Activated CD4-positive, alpha-beta T cell treated with anti-CD3 and anti-CD28 coated beads for 24 hours (primary cell): ENCODE measurements at regions not wholly inside any gene's neighbourhood (a gene's known extent, or its start where the extent isn't known, plus 50 kb on each side); places are given as distances from the start of the nearest gene placed in this dataset.

Source experiments
- DNase-seq, 2 donors: peaks; one replicate each; pipeline ENCODE4 v3.0.0-alpha.2; 2020; ENCODE audit warnings: low read depth in 2 of 2

DNA sequence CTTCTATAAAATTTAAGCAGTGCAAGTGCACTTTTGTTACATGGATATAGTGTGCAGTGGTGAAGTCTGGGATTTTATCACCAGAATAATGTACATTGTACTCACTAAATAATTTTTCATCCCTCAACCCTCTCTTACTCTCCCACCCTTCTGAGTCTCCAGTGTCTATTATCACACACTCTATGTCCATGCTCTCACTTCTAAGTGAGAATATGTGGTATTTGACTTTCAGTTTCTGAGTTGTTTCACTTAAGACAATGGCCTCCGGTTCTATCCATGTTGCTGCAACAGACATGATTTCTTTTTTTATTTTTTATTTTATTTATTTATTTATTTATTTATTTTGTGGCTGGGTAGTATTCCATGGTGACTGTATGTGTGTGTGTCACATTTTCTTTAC is 855.9 kb upstream of the PHF14 start:
- no peak for DNase-seq

- no peak for DNase-seq
Observed at GRCh38 chr7:10120936-10121335, 852.7 kb upstream of the PHF14 start.

DNA sequence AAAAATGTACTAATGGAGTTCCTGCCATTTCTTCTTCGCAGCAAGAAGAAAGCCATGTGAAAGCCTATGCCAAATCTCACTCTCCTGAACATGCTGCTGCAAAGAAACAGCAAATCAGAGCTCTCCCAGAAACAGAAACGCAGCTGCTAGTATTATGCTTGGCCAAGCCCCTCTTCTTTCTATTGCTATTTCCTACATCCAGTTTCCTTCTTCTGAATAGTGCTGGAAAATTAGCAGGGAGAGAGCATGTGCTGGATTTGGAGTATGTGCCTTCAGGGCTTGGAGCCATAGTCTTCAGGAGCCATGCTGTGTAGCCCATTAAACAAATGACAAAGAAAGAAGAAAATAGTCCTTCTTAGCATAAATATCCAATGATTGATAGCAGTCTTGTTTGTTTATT is 852.0 kb upstream of the PHF14 start:
- DNase-seq: no peak

GRCh38 chr7:10122551-10123100 is 851.0 kb upstream of the PHF14 start:
- no peak for DNase-seq

GRCh38 chr7:10128748-10129147 is 844.9 kb upstream of the PHF14 start:
- DNase-seq: no peak

DNA sequence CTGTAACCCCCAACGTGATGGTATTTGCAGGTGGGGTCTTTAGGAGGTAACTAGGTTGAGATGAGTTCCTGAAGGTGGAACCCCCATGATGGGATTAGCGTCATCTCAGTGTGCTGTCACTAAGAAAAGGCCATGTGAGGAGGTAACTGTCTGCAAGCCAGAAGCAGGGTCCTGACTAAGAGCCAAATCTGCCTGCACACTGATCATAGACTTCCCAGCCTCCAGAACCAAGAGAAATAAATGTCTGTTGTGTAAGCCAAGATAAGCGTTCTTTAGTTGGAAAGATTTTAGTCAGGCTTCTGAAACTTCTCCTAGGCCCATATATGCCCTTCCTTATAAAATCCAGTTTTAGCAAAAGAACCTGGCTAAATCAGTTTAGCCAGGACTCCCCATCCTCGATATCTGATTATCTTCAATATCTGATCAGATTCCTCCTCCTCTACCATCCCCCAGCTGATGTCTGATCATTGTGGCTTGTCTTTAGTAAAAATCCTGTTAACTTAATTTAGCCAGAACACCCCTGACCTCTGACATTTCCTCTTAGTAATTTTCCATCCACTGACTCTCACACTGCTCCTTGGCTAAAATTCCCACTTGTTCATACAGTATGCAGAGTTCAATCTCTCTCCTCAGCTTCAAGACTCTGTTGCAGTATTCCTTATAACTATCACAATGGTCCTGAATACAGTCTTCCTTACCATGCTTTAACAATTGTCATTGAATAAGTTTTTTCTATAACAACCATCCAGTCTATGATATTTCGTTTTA is 835.4 kb upstream of the PHF14 start:
- DNase-seq: no peak

DNA sequence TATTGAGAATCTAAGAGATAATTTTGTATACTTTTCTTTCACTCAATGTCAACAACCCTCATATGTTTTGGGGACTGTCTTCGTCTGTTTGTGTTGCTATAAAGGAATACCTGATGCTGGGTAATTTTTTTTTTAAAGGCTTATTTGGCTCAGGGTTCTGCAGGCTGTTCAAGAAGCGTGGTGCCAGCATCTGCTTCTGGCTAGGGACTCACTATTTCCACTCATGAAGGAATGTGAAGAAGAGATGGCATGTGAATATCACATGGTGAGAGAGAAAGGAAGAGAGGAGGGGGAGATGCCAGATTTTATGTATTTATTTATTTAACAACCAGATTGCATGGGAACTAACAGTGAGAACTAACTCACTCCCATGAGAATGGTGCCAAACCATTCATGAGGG is 827.4 kb upstream of the PHF14 start:
- no peak for DNase-seq

DNA sequence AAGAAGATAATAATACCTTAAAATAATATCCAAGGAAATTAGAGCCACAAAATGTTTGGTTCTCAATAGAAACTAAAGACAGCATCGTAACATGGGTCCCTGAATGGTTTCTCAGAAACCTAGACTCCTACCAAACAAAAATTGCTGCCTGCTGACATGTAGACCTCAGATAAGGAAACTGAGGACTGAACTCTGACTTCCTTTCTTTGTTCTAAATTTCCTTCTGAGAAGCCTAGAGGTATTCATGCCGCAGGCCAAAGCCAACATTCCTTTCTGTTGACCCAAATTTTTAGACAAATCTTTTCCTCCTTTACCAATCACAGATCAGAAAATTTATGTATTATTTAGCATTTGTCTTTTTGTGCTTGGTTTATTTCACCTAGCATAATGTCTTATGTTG is 816.7 kb upstream of the PHF14 start:
- DNase-seq: no peak

DNA sequence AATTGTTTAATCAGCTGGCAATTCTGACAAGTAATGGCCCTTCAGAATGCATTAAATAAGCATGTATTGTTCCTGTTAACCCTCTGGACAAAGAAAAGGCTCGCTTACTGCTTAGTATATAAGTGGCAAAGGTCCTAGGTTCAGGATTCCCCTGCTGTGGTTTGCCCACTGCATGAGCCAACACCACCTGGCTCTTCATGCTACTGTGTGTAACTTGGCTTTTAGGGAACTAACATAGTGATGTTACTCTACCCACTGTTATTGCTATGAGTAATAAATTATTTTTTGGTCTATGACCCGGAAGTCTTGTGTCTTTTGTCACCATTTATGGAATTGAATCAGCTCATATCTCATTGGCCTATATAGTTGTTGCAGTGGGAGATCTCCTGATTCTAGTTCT is 791.7 kb upstream of the PHF14 start:
- DNase-seq: no peak

GRCh38 chr7:10192074-10192473 is 781.6 kb upstream of the PHF14 start:
- DNase-seq: no peak

- no peak for DNase-seq
Observed at GRCh38 chr7:10205696-10206095, 768.0 kb upstream of the PHF14 start.

DNA sequence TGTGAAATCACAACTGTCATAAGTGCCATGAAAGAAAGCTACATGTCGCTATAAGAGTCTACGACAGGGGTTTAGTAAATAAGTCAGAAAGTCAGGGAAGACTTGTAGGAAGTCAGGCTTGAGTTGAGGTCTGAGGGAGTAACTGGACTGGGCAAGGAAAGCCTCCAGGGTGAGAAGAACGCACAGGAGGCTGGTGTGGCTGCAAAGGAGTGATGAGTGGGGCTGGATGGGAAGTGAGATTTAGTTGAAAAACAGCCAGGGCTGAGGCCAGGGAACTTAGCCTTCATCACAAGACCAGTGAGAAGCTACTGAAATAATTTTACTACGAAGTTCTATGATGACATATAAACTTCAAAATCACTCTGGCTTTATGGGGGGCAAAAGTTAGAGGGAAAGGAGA is 763.7 kb upstream of the PHF14 start:
- no peak for DNase-seq

DNA sequence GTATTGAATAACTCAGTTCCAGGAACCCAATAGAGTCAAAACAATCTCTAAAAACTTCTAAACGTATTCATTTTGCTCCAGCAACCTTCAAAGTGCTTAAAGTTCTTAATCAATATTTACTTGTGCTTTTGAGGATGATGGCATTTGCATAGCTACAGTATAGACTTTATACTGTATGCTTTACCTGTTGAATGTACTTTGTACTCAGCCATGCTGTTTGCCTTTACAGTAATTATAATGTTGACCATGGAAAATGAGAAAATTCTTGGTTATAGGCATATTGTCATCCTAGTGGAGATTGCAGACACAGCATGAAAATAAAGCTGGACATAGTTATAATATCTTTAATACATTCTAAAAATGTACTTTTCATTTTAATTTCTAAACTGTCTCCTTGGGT is 762.7 kb upstream of the PHF14 start:
- DNase-seq: no peak

GRCh38 chr7:10211861-10212260 is 761.8 kb upstream of the PHF14 start:
- no peak for DNase-seq

DNA sequence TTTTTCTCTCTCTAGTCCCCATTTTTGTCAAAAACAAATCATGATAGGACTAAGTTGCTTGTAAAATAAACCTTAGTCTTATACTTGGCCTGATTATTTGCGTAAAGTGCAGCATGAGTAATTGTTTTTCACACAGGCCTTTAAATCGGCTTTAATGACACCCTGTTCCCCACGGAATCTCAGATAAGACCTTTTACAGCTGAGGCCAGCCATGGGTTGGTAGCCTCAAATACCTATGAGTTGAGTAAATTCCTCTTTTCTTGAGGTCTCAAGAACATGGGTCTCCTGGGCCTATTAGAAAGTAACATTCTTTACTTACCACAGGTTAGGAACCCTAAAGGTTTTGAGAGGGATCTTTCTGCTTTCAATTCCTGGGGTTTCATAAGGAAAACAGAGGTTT is 761.0 kb upstream of the PHF14 start:
- no peak for DNase-seq

DNA sequence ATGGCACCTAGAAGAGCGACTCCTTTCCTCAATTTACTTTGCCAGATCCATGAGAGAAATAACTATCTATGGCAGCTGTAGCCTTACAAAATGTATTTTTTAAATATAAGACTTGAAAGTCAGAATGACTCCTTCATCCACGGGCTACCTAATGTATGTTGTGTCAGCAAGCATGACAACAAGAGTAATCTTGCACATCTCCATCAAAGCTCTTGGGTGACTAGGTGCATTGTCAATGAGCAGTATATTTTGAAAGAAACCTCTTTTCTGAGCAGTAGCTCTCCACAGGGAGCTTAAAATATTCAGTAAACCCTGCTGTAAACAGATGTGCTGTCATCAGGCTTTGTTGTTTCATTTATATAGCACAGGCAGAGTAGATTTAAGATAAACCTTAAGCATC is 757.2 kb upstream of the PHF14 start:
- DNase-seq: no peak

DNA sequence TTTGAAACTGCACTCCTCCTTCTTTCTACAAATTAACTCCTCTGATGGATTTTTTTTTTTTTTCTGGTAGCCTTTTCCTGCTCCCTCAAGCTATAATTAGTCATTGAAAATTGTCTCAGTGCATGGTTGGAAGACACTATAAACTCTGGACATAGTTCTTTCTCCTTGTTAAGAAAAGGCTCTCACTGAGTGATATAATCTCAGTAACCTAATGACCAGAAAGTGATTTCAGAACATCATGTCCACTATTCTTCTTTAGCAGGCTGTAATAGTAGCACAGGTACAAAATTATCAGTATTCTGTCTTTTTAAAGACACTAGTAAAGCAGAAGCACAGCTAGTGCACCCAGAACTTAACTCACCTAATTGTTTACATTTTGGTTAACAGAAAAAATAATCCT is 752.6 kb upstream of the PHF14 start:
- no peak for DNase-seq

GRCh38 chr7:10222976-10223375 is 750.7 kb upstream of the PHF14 start:
- DNase-seq: no peak

DNA sequence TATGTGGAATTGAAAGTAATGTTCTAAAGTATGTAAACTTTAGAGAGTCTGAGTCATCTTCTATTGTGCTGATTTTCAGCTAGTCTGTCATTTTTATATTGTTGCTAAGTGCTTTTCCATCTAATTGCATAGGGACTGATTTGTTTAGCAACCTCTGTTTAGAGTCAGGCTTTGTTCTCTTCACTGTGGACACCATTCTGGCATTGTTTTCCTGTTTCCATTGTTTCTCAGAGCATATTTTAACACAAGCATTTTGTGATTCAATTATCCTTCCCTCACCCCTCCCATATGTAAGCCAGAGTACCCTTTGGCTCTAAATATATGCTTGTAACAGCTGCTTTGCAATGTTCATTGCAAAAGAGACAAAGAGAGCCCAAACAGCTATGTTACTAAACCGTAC is 748.4 kb upstream of the PHF14 start:
- no peak for DNase-seq

DNA sequence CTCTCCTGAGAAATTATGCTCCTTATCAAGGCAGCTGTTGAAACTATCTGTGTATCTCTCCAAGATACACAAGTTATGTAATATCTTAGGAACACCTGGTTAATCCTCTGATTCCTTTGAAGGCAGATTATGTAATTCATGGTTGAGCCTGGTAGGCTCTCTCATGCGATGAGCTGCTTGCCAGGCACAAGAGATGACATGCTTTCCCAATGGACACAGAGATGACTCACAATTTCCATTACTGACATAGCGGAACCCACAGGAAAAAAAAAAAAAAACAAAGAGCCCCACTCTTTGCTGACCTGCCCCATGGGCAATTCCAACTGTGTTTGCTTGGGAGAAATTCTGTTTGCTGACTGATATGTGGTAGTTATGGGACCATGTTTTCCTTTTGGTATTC is 736.4 kb upstream of the PHF14 start:
- no peak for DNase-seq

DNA sequence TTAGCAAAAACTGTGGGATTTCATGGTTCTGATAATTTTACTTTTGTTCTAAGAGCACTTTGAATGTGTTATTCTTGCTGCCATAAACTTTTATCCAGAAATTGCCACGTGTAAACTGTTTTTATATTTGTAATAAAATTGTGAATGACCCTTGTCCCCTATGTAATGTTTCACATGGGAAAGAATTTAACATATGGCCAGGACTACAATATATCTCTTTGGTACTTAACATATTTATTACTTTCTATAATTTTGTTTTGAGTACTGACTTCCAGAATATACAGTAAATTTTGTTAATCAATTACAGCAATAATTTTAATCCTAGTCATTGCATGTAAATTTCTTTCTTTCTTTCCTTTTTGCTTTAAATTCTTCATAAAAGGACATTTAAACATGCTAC is 735.0 kb upstream of the PHF14 start:
- no peak for DNase-seq

- DNase-seq: no peak
Observed at GRCh38 chr7:10239695-10240345, 733.9 kb upstream of the PHF14 start.

DNA sequence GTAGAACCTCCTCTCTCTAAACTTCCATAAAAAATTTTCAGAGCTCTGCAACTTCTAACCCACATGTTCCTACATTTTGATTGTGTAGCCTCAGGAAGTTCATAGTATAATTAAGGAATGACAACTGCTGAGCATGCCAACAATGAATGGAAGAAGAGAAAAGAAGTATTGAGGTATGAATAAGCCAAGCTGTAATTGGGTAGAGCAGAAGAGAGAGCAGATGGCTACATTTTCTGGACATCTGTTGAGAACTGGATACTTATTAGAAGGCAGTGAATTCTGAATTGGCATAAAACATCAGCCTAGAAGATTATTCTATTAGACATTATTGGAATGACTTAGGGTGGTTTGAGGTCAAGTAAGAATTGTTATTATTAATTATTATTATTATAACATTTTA is 728.3 kb upstream of the PHF14 start:
- DNase-seq: no peak

- no peak for DNase-seq
Observed at GRCh38 chr7:10257438-10257837, 716.2 kb upstream of the PHF14 start.
